Upper lobe of left lung (tissue), 4 donors: ENCODE measurements at regions not wholly inside any gene's neighbourhood (a gene's known extent, or its start where the extent isn't known, plus 50 kb on each side); places are given as distances from the start of the nearest gene placed in this dataset.

Experiments
- CTCF ChIP-seq, 6 experiments: fragments of 450-650 bp in 4 of 6; fragments of 200-600 bp in 2 of 6; sonication (generic) in 2 of 6; IDR thresholded peaks; one replicate each; pipeline ENCODE4 v1.5.1; 2016 to 2019; ENCODE audit warnings: antibody characterized with exemption in 6 of 6
- POLR2A ChIP-seq, 4 donors: fragments of 450-650 bp; IDR thresholded peaks; one replicate each; pipeline ENCODE4 v1.5.1; 2016 to 2017; ENCODE audit warnings: antibody characterized with exemption in 4 of 4, mild to moderate bottlenecking in 2 of 4
- POLR2AphosphoS5 ChIP-seq, 2 donors: sonication (generic); formaldehyde crosslinking; IDR thresholded peaks; one replicate each; pipeline ENCODE4 v1.5.1; 2017; ENCODE audit warnings: antibody characterized with exemption in 2 of 2

- TF ChIP-seq CTCF (IDR thresholded peaks at IDR 0.05) (no peak), POLR2A (IDR thresholded peaks at IDR 0.05) (no peak), POLR2AphosphoS5 (IDR thresholded peaks at IDR 0.05) (no peak)
Measured at GRCh38 chr5:5765066-5765850, 342.8 kb downstream of the ICE1 start.
